Esophagus squamous epithelium (tissue), 5 donors: ENCODE measurements at regions not wholly inside any gene's neighbourhood (a gene's known extent, or its start where the extent isn't known, plus 50 kb on each side); places are given as distances from the start of the nearest gene placed in this dataset.

Experiments
- DNase-seq: peaks from one replicate; lab custom pipeline; 2025; lab: John Stamatoyannopoulos, UW
- H3K27ac ChIP-seq, 4 donors: fragments of 200-600 bp; sonication (generic); one replicate each; pipeline ENCODE4 v1.5.1; 2016 to 2019; ENCODE audit warnings: mild to moderate bottlenecking in 1 of 4
- H3K27me3 ChIP-seq, 4 donors: fragments of 200-600 bp; sonication (generic); 1 replicate in 3 of 4; 2 replicates in 1 of 4; pipeline versions ENCODE4 v1.5.1 to v1.6.0; 2017 to 2021; ENCODE audit warnings: antibody characterized with exemption in 1 of 4
- H3K36me3 ChIP-seq, 3 donors: fragments of 200-600 bp; sonication (generic); one replicate each; pipeline ENCODE4 v1.5.1; 2016 to 2019
- H3K4me1 ChIP-seq, 3 donors: fragments of 200-600 bp; sonication (generic); one replicate each; pipeline ENCODE4 v1.5.1; 2017 to 2019
- H3K4me3 ChIP-seq, 4 donors: fragments of 200-600 bp; sonication (generic); 1 replicate in 3 of 4; 2 replicates in 1 of 4; pipeline ENCODE4 v1.5.1; 2016 to 2019; ENCODE audit warnings: mild to moderate bottlenecking in 2 of 4, moderate library complexity in 1 of 4
- H3K9me3 ChIP-seq, 3 donors: fragments of 200-600 bp; sonication (generic); one replicate each; pipeline ENCODE4 v1.5.1; 2016 to 2019
- POLR2A ChIP-seq, 4 donors: fragments of 450-650 bp; IDR thresholded peaks; one replicate each; pipeline ENCODE4 v1.6.1; 2017; ENCODE audit warnings: antibody characterized with exemption in 4 of 4, mild to moderate bottlenecking in 4 of 4, moderate library complexity in 3 of 4
- WGBS, 2 donors: methylation state at CpG; one replicate each; pipeline ENCODE4 v1.1.5; 2018; 5-methylcytosine and 5-hydroxymethylcytosine counted together
- intact Hi-C: fragments of 100-400 bp; cut with DNase I; formaldehyde crosslinking; loops from one replicate; pipeline ENCODE4 v1.15.0; 2022
- small RNA-seq, 4 donors: library from RNA; depleted of rRNA; stranded (forward); fragments of <200 nt; gene quantifications; one replicate each; pipeline ENCODE3, GENCODE V24; 2016
- TF ChIP-seq, protein P1 (sequence below), 6 experiments: fragments of 450-650 bp in 4 of 6; fragments of 200-600 bp in 2 of 6; sonication (generic) in 2 of 6; IDR thresholded peaks; one replicate each; pipeline ENCODE4 v1.5.1; 2016 to 2019; ENCODE audit warnings: antibody characterized with exemption in 6 of 6, mild to moderate bottlenecking in 4 of 6, moderate library complexity in 4 of 6
- donor health status: DM: yes; HTN: yes; CAD: no.

DNA sequence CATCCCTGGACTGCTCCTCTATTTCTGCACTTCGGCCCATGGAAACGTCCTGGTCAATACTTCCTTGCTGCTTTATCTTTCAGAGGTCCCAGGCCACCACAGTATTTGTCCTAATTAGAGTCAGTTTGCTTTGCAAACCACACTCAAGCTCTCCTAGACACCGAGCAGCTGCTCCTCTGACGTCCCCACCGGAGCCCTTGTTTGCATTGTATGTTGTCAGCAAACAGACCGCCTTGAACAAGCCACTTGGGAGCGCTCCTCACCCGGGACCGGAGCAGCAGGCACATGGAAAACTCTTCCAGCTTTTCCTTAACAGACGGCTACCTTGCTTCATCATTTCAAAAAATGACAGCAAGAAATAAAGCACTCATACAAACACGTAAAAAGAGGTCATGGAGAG is 51.5 kb upstream of the GTF3A start:
- no peaks in the 10 kb centered on the region for H3K36me3 ChIP-seq
- intact Hi-C loops = no loop called here
- H3K27me3 ChIP-seq = peaks cover 0 to 60% (median 1%) of the 10 kb centered on the region in 4 donors
- TF ChIP-seq, protein P1, sequence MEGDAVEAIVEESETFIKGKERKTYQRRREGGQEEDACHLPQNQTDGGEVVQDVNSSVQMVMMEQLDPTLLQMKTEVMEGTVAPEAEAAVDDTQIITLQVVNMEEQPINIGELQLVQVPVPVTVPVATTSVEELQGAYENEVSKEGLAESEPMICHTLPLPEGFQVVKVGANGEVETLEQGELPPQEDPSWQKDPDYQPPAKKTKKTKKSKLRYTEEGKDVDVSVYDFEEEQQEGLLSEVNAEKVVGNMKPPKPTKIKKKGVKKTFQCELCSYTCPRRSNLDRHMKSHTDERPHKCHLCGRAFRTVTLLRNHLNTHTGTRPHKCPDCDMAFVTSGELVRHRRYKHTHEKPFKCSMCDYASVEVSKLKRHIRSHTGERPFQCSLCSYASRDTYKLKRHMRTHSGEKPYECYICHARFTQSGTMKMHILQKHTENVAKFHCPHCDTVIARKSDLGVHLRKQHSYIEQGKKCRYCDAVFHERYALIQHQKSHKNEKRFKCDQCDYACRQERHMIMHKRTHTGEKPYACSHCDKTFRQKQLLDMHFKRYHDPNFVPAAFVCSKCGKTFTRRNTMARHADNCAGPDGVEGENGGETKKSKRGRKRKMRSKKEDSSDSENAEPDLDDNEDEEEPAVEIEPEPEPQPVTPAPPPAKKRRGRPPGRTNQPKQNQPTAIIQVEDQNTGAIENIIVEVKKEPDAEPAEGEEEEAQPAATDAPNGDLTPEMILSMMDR (IDR thresholded peaks at IDR 0.05) = peak in 1 of 6 experiments; percentile 7
- TF ChIP-seq POLR2A (IDR thresholded peaks at IDR 0.05) = no peak
- H3K9me3 ChIP-seq = no peaks in the 10 kb centered on the region
- DNase-seq = no peak
- 21 to 22% methylated on average over 11 of the region's 11 CpGs for WGBS, 2 donors
- H3K4me1 ChIP-seq = no peaks in the 10 kb centered on the region
- H3K27ac ChIP-seq = no peak overlapping the region
- H3K4me3 ChIP-seq = no peak overlapping the region

DNA sequence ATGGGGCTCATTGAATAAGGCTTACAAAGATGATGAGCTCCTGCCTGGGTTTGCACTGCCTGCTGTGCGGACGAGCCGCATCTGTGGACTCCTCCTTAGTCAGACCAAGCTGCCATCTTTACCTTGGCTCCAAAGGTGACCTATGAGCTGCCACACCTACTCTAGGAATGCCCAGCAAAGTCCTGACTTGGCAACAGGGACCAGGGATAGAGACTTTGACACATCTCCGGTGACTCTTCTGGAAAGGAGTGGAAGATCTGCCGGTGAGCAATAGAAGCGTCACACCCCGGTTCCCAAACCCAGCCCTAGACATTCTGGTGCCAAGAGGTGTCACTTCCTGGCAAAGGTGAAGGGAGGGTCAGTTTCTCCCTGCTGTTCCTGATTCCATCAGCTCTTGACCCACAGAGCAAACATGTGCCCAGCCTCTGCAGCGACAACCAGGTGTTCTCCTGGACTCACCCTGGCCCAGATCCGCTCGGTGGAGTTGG is 50.2 kb upstream of the GTF3A start:
- intact Hi-C loops = no loop called here
- Histone ChIP-seq H3K4me1 (no peaks in the 10 kb centered on the region), H3K27ac (no peak overlapping the region), H3K36me3 (no peaks in the 10 kb centered on the region), H3K9me3 (no peaks in the 10 kb centered on the region), H3K27me3 (peaks cover 0 to 55% (median 1%) of the 10 kb centered on the region in 4 donors), H3K4me3 (no peak overlapping the region)
- TF ChIP-seq, protein P1 (IDR thresholded peaks at IDR 0.05) = no peak
- no peak for TF ChIP-seq POLR2A (IDR thresholded peaks at IDR 0.05)
- 62 to 65% methylated on average over 6 to 7 of the region's 10 CpGs for WGBS, 2 donors
- DNase-seq = no peak

Small RNAs in the stretch of these regions (small RNA-seq; reads per million reads assigned to genes)
- gene RNU6-70P = 0 reads per million in 4 donors
